BLaER1 treated with 17β-estradiol and CSF1 and Interleukin-3, amounts not matched to agents 10 nM and 100 nM (cell line): ENCODE measurements at regions not wholly inside any gene's neighbourhood (a gene's known extent, or its start where the extent isn't known, plus 50 kb on each side); places are given as distances from the start of the nearest gene placed in this dataset.

Experiments
- H3K27ac ChIP-seq, 11 experiments: shearing (Covaris generic); formaldehyde crosslinking; 2 replicates each; pipeline ENCODE4 v1.8.1; 2022
- H3K27me3 ChIP-seq, 11 experiments: shearing (Covaris generic); formaldehyde crosslinking; 2 replicates each; pipeline ENCODE4 v1.8.1; 2022
- H3K36me3 ChIP-seq, 11 experiments: shearing (Covaris generic); formaldehyde crosslinking; 2 replicates each; pipeline ENCODE4 v1.8.1; 2022
- H3K4me1 ChIP-seq, 10 experiments: shearing (Covaris generic); formaldehyde crosslinking; 2 replicates each; pipeline ENCODE4 v1.8.1; 2022
- H3K4me2 ChIP-seq, 11 experiments: shearing (Covaris generic); formaldehyde crosslinking; 2 replicates each; pipeline ENCODE4 v1.8.1; 2022
- H3K4me3 ChIP-seq, 10 experiments: shearing (Covaris generic); formaldehyde crosslinking; 2 replicates each; pipeline ENCODE4 v1.8.1; 2022
- H3K9ac ChIP-seq, 11 experiments: shearing (Covaris generic); formaldehyde crosslinking; 2 replicates each; pipeline ENCODE4 v1.8.1; 2022
- H3K9me3 ChIP-seq, 11 experiments: shearing (Covaris generic); formaldehyde crosslinking; replicated peaks in 1 of 11; 2 replicates each; pipeline ENCODE4 v1.8.1; 2022
- H4K20me1 ChIP-seq, 11 experiments: shearing (Covaris generic); formaldehyde crosslinking; 2 replicates each; pipeline ENCODE4 v1.8.1; 2022
- Cebpa-rat ChIP-seq, 11 experiments: shearing (Covaris generic); IDR thresholded peaks; 2 replicates each; pipeline ENCODE4 v1.8.1; 2022

DNA sequence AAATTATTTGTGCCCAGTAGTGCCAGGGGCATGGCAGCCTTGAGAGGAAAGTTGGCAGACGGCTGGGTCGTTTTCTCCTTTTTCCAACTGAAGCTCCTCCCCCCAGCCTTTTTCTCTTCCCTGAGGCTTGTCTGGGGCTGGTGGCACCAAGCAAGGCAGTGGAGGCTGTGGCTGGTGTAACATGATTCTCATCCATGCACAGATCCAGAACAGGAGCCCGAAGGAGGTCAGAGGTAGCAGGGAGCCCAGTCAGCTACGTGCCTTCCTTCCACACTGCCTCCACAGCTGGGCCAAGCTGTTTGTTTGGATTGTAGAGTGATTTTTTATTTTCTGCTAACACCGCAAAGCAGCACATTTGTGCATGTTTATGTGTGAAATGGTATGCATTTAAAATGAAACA lies 170.3 kb upstream of the MGAT5 start:
- H3K9ac ChIP-seq = no peak overlapping the region
- no peaks in the 10 kb centered on the region for H3K27me3 ChIP-seq
- no peak overlapping the region for H3K4me3 ChIP-seq
- H3K27ac ChIP-seq = no peak overlapping the region
- H3K4me1 ChIP-seq = peaks cover 0 to 11% (median 0%) of the 10 kb centered on the region in 10 experiments; a peak in 1 of 20 replicates
- TF ChIP-seq Cebpa-rat (IDR thresholded peaks at IDR 0.05) = no peak
- no peaks in the 10 kb centered on the region for H4K20me1 ChIP-seq
- H3K9me3 ChIP-seq = no peaks in the 10 kb centered on the region; a peak in 1 of 22 replicates
- no peaks in the 10 kb centered on the region for H3K36me3 ChIP-seq
- no peak overlapping the region for H3K4me2 ChIP-seq

DNA sequence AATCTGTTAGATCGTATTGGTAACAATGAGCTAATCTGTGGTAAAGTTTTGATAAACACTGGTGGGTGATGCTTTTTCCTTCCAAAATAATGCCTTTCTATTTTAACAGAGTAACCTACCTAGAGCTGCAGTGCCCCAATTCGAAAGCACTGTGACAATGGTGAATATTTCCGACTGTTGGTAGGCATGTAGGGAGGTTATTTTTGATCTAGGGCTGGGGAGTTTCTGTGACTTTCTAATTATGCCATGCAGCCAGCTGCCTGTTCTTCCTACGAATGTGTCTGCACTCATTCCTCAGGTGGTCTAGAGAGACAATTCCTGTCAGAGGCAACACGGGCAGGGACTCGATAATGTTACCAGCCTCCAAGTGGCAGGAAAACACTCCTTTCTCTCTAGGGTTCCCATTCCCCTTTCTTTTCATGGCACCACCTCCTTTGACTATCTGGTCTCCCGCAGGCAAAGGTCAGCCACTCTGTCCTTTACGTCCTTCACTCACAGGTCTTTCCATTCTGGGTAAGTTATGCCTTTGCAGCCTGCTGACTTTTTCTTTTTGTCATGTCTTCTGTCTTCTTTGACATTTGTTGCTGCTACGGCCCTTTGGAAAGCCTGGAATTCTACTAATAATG lies 167.2 kb upstream of the MGAT5 start:
- Histone ChIP-seq H3K4me1 (no peaks in the 10 kb centered on the region), H3K36me3 (no peaks in the 10 kb centered on the region), H3K27me3 (no peaks in the 10 kb centered on the region), H4K20me1 (no peaks in the 10 kb centered on the region), H3K27ac (no peak overlapping the region), H3K4me2 (no peak overlapping the region), H3K4me3 (no peak overlapping the region), H3K9ac (no peak overlapping the region), H3K9me3 (peaks cover 0 to 6% (median 0%) of the 10 kb centered on the region in 11 experiments; a peak in 1 of 22 replicates)
- TF ChIP-seq Cebpa-rat (IDR thresholded peaks at IDR 0.05) = no peak

DNA sequence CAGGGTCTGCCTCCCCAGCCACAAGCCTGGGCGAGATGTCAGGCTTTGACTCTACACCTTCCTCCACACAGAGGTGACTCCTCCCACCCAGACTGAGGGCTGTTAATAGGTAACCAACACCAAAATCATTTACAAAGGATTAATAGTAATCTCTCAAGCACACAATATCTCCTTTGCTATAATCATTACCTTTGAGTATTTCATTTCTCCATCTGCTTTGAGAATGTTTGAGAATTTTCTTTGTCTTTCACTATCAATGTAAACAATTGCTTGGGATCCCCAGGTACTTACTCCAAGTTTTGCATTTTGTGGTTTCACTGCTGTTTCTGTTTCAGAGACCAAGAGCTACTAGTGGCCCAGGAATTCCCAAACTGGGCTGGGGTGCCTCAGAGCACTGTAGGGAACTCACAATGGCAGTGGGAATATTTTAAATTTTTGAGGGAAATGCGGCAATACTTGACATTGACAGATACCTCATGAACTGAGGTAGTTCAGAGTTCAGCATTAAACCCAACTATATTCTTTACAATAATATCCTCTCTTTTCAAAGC lies 166.4 kb upstream of the MGAT5 start:
- no peak for TF ChIP-seq Cebpa-rat (IDR thresholded peaks at IDR 0.05)
- H3K27ac ChIP-seq = no peak overlapping the region
- H3K4me2 ChIP-seq = no peak overlapping the region

DNA sequence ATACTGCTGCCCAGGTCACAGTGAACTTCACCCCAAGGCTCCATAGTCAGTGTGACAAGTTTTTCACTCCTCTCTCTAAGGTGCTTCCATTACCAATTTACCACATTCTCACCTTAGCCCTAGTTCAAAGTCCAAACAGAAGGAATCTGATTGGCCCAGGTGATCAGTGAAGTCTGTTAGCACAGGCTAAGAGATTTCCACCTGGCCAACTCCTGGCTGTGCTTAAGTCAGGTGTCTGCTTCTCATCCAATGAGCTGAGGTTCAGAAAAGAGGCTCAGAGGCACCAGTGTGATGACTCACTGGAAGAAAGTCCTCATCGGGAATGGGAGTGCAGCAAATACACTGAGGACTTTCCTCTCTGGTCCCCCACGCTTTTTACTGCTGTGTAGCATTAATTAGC lies 164.4 kb upstream of the MGAT5 start:
- Histone ChIP-seq H4K20me1 (no peaks in the 10 kb centered on the region), H3K27me3 (no peaks in the 10 kb centered on the region), H3K4me2 (no peak overlapping the region), H3K36me3 (no peaks in the 10 kb centered on the region), H3K4me3 (no peak overlapping the region), H3K9me3 (peaks cover 0 to 6% (median under 1%) of the 10 kb centered on the region in 11 experiments; a peak in 7 of 22 replicates), H3K27ac (no peak overlapping the region), H3K4me1 (no peaks in the 10 kb centered on the region), H3K9ac (no peak overlapping the region)
- TF ChIP-seq Cebpa-rat (IDR thresholded peaks at IDR 0.05) = no peak

More for the DNA sequence above, 166.4 kb upstream of the MGAT5 start:
- Histone ChIP-seq H3K9ac (no peak overlapping the region), H3K9me3 (peaks cover 0 to 6% (median 0%) of the 10 kb centered on the region in 11 experiments; a peak in 1 of 22 replicates), H3K36me3 (no peaks in the 10 kb centered on the region), H3K4me3 (no peak overlapping the region), H4K20me1 (no peaks in the 10 kb centered on the region), H3K27me3 (no peaks in the 10 kb centered on the region), H3K4me1 (no peaks in the 10 kb centered on the region)

DNA sequence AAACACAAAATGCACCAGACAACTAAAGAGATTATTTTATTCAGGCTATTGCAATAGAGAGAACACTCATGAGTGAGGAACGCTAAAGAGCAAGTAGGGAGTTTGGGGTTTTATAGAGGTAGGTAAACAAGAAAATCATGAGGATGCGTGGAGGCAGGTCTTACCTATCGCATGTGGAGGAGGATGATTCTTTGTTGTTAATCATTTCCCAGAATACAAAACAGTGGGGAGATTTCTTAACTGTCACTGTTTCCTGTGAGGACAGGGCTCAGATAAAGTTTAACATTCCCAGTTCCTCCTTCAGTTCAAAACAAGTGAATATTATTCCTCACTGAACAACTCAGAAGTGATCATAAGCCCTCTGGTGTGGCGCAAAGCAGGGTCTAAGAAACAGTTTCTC lies 156.1 kb upstream of the MGAT5 start:
- Histone ChIP-seq H3K36me3 (no peaks in the 10 kb centered on the region), H3K9me3 (peaks cover 0 to 19% (median 11%) of the 10 kb centered on the region in 11 experiments; a peak in 21 of 22 replicates), H3K4me1 (peaks cover 16 to 21% (median 18%) of the 10 kb centered on the region in 10 experiments), H3K27me3 (no peaks in the 10 kb centered on the region), H3K4me2 (peak overlapping the region; percentile 51 to 78 (median 63)), H3K4me3 (no peak overlapping the region), H4K20me1 (no peaks in the 10 kb centered on the region), H3K27ac (no peak overlapping the region; a peak in 1 of 22 replicates), H3K9ac (no peak overlapping the region)
- TF ChIP-seq Cebpa-rat (IDR thresholded peaks at IDR 0.05) = no peak

DNA sequence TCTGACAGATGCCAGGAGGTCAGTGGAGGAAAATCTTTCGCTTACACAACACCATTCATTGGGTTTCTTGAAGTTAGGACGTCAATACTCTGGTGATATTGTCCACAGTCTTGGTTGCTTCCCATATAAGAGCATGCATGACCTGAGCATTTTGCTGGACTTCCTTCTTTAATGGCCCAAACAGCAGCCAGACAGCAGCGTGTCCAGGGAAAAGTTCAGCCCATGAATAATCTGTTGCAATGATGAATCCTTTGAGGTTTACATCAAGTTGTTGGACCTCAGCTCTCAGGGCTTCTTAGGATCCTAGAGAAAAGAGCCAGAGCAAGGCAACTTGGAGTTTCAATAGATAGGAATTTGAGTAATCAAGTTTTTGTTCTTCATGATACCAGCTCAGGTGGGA lies 155.6 kb upstream of the MGAT5 start:
- Histone ChIP-seq H3K36me3 (no peaks in the 10 kb centered on the region), H3K4me1 (peaks cover 16 to 21% (median 18%) of the 10 kb centered on the region in 10 experiments), H3K4me3 (no peak overlapping the region), H3K27ac (no peak overlapping the region), H3K9ac (no peak overlapping the region), H4K20me1 (no peaks in the 10 kb centered on the region), H3K9me3 (peaks cover 0 to 19% (median 11%) of the 10 kb centered on the region in 11 experiments; a peak in 21 of 22 replicates), H3K4me2 (peak overlapping the region in 6 of 11 experiments; percentile 51 to 70 (median 58); a peak in 9 of 22 replicates), H3K27me3 (no peaks in the 10 kb centered on the region)
- no peak for TF ChIP-seq Cebpa-rat (IDR thresholded peaks at IDR 0.05)

DNA sequence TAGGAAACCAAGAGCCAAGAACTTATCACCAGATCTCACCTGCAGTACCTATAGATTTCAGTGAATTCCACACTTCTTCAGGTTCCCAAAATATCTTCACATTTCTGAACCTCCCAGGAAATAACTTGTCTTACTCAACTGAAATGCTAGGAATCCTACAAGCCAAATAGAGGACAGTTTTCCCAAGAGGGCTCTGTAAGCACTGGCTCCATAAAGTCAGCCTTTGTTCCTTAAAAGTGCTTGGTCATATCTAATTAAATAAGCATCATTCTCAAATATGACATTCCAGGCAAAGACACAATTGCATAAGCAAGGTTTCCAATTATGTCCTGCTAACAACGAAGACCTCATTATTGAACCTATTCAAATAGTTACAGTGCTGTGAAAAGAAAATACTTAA lies 154.6 kb upstream of the MGAT5 start:
- no peaks in the 10 kb centered on the region for H3K36me3 ChIP-seq
- no peak for TF ChIP-seq Cebpa-rat (IDR thresholded peaks at IDR 0.05)
- H3K4me2 ChIP-seq = no peak overlapping the region
- H3K4me3 ChIP-seq = no peak overlapping the region
- no peak overlapping the region for H3K27ac ChIP-seq
- H3K9me3 ChIP-seq = peaks cover 0 to 19% (median 10%) of the 10 kb centered on the region in 11 experiments; a peak in 21 of 22 replicates
- no peaks in the 10 kb centered on the region for H3K27me3 ChIP-seq
- no peaks in the 10 kb centered on the region for H4K20me1 ChIP-seq
- peaks cover 16 to 21% (median 18%) of the 10 kb centered on the region in 10 experiments for H3K4me1 ChIP-seq
- H3K9ac ChIP-seq = no peak overlapping the region

DNA sequence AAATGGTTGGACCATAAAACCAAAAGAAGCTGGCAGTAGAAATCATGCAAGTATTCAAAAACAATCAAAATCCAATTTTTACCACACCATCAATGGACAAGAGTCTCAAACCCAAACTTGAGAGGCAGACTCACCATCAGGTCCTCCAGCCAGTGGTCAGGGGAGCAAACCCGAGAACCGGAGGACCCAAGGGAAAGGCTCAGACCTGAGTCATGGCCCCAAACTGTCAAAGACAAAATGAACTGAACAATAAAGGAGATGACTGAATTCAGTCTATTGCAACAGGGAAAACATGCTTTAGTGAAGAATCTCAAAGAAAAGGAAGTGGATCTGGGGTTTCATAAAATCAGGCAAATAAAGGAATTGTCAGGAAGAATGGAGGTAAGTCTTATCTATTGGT lies 150.7 kb upstream of the MGAT5 start:
- H3K4me1 ChIP-seq = peaks cover 13 to 19% (median 18%) of the 10 kb centered on the region in 10 experiments
- no peak overlapping the region for H3K4me3 ChIP-seq
- H3K36me3 ChIP-seq = no peaks in the 10 kb centered on the region
- no peak overlapping the region for H3K4me2 ChIP-seq
- no peak overlapping the region for H3K9ac ChIP-seq
- no peaks in the 10 kb centered on the region for H4K20me1 ChIP-seq
- no peaks in the 10 kb centered on the region for H3K27me3 ChIP-seq
- TF ChIP-seq Cebpa-rat (IDR thresholded peaks at IDR 0.05) = no peak
- peaks cover 0 to 4% (median 0%) of the 10 kb centered on the region in 11 experiments; a peak in 3 of 22 replicates for H3K9me3 ChIP-seq
- H3K27ac ChIP-seq = no peak overlapping the region

DNA sequence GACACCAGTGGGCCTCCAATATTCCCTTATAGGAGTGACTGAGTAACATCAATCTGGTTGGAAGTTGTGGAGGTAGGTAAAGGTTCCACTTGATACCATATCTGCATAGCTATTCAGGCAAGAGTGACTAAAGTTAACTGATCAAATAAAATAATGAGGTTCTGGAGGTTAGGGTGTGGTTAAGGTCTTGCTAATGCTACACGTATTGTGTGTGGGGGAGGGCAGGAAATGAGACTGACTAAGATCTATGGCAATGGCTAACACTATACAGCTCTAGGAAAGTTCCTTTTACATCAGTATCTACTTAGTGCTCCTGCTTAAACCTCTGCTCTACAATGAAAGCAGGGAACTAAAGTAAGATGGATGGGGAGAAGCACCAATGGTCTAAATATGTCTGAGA lies 149.1 kb upstream of the MGAT5 start:
- Histone ChIP-seq H3K9me3 (peaks cover 3 to 12% (median 7%) of the 10 kb centered on the region in 11 experiments; a peak in 20 of 22 replicates), H3K9ac (no peak overlapping the region), H3K4me1 (peaks cover 20 to 25% (median 23%) of the 10 kb centered on the region in 10 experiments), H3K27me3 (no peaks in the 10 kb centered on the region), H3K4me3 (no peak overlapping the region), H4K20me1 (no peaks in the 10 kb centered on the region), H3K27ac (no peak overlapping the region), H3K36me3 (no peaks in the 10 kb centered on the region), H3K4me2 (no peak overlapping the region)
- TF ChIP-seq Cebpa-rat (IDR thresholded peaks at IDR 0.05) = no peak
